ENCODE measurements at regions not wholly inside any gene's neighbourhood (a gene's known extent, or its start where the extent isn't known, plus 50 kb on each side); places are given as distances from the start of the nearest gene placed in this dataset. TPM values are rescaled to one million over a fixed set of nuclear protein-coding genes. Genes with fewer than 3 reads are reported as not detected.

DNA sequence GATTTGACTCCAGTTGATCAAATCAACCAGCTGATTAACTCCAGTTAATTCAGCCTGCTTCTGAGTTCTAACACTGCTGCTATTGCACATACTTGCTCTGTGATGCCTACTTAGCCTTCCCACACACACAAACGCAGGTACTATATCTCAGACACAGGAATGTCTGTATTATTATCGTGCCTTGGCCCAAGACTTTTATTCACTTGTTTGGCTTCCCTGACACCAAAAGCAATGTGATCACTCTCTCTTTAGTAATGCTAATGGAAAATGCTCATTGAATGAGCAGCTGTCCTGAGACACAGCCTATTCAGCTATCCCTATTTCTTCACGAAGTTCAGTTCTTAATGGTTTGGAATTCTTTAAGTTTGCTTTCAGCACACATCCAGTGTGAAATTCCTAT, 356.4 kb upstream of the CXorf51A start:
- DNase-seq: no peak
- ChIA-PET CTCF (no interaction called here), POLR2A (no interaction called here)
- Mint-ChIP-seq H3K4me1 (no peaks in the 10 kb centered on the region), H3K27me3 (no peaks in the 10 kb centered on the region), H3K9me3 (ENCODE audit: insufficient read depth) (no peaks in the 10 kb centered on the region), H3K27ac (no peak overlapping the region), H3K4me3 (no peak overlapping the region)
- H3K36me3 ChIP-seq (replicated peaks in 1 of 2; ENCODE audit: control extremely low read depth in 1 of 2, control insufficient read depth in 1 of 2, extremely low read depth in 1 of 2, insufficient read depth in 2 of 2, low read length in 1 of 2): no peaks in the 10 kb centered on the region
- H3K9ac ChIP-seq (ENCODE audit: low read length): no peak overlapping the region
- no peak overlapping the region for H3K27ac ChIP-seq (ENCODE audit: low read length in 2 of 2)
- no peaks in the 10 kb centered on the region for H4K20me1 ChIP-seq (ENCODE audit: control insufficient read depth, insufficient read depth, low read length, poor library complexity, severe bottlenecking)
- no peaks in the 10 kb centered on the region for H3K4me1 ChIP-seq (ENCODE audit: control insufficient read depth in 2 of 2, insufficient read depth in 2 of 2, low read length in 2 of 2)
- H3K4me3 ChIP-seq (ENCODE audit: control extremely low read depth in 1 of 5, extremely low read depth in 1 of 5, insufficient read depth in 1 of 5, low read depth in 2 of 5, low read length in 4 of 5): no peak overlapping the region
- intact Hi-C loops (cut with micrococcal nuclease): no loop called here
- H3K79me2 ChIP-seq (ENCODE audit: control insufficient read depth, insufficient read depth, low read length): no peaks in the 10 kb centered on the region
- H3K4me2 ChIP-seq (replicated peaks; ENCODE audit: low read depth, low read length, poor library complexity, severe bottlenecking): no peak overlapping the region
- TF ChIP-seq EZH2 (IDR thresholded peaks at IDR 0.05; ENCODE audit: borderline replicate concordance, insufficient read depth, low read depth, low read length, poor library complexity, severe bottlenecking): no peak
- TF ChIP-seq, protein P1, sequence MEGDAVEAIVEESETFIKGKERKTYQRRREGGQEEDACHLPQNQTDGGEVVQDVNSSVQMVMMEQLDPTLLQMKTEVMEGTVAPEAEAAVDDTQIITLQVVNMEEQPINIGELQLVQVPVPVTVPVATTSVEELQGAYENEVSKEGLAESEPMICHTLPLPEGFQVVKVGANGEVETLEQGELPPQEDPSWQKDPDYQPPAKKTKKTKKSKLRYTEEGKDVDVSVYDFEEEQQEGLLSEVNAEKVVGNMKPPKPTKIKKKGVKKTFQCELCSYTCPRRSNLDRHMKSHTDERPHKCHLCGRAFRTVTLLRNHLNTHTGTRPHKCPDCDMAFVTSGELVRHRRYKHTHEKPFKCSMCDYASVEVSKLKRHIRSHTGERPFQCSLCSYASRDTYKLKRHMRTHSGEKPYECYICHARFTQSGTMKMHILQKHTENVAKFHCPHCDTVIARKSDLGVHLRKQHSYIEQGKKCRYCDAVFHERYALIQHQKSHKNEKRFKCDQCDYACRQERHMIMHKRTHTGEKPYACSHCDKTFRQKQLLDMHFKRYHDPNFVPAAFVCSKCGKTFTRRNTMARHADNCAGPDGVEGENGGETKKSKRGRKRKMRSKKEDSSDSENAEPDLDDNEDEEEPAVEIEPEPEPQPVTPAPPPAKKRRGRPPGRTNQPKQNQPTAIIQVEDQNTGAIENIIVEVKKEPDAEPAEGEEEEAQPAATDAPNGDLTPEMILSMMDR (IDR thresholded peaks at IDR 0.05): no peak
- peaks cover 0 to 3% (median 0%) of the 10 kb centered on the region in 3 donors for H3K9me3 ChIP-seq (ENCODE audit: control extremely low read depth in 1 of 3, control insufficient read depth in 2 of 3, insufficient read depth in 1 of 3, low read length in 2 of 3)
- H3K27me3 ChIP-seq (replicated peaks in 1 of 4; ENCODE audit: control extremely low read depth in 1 of 4, control insufficient read depth in 3 of 4, insufficient read depth in 4 of 4, low read length in 3 of 4): no peaks in the 10 kb centered on the region
- no peak for ATAC-seq (ENCODE audit: low read depth)
- H2AFZ ChIP-seq (ENCODE audit: insufficient read depth, low read depth, low read length, poor library complexity, severe bottlenecking): no peak overlapping the region
- 100% methylated on average over 1 of the region's 3 CpGs for WGBS (ENCODE audit: insufficient coverage)

Small RNA genes lying in the stretch of these regions (small RNA-seq; reads per million reads assigned to genes)
- gene MIR513A1 (ENCODE audit: insufficient read length, low read depth, low replicate concordance) (not detected), gene MIR513A2 (ENCODE audit: insufficient read length, low read depth, low replicate concordance) (not detected), gene MIR513B (ENCODE audit: insufficient read length, low read depth, low replicate concordance) (not detected), gene MIR513C (ENCODE audit: insufficient read length, low read depth, low replicate concordance) (not detected)

Data from B cell (primary cell).